Panc1 (cell line): ENCODE measurements at regions not wholly inside any gene's neighbourhood (a gene's known extent, or its start where the extent isn't known, plus 50 kb on each side); places are given as distances from the start of the nearest gene placed in this dataset.

Source experiments
- POLR2AphosphoS5 ChIP-seq: IDR thresholded peaks from 2 replicates; pipeline ENCODE4 v1.6.1; 2012; ENCODE audit warnings: mild to moderate bottlenecking, low read depth, low read length, moderate library complexity
- REST ChIP-seq, 2 experiments: IDR thresholded peaks; 2 replicates each; pipeline ENCODE4 v1.6.1; 2011 to 2012; ENCODE audit warnings: low read depth in 2 of 2, control low read depth in 1 of 2, low read length in 1 of 2, mild to moderate bottlenecking in 1 of 2, moderate library complexity in 1 of 2; ENCODE audit not compliant: insufficient read depth in 1 of 2
- SIN3A ChIP-seq: IDR thresholded peaks from 2 replicates; pipeline ENCODE4 v1.6.1; 2012; ENCODE audit warnings: low read depth, mild to moderate bottlenecking, low read length, moderate library complexity, borderline replicate concordance; ENCODE audit not compliant: insufficient read depth
- TF ChIP-seq, protein P1 (sequence below): fragments of 450-650 bp; IDR thresholded peaks from 2 replicates; pipeline ENCODE4 v1.5.1; 2017; ENCODE audit warnings: mild to moderate bottlenecking

GRCh38 chr20:56121850-56122249, 116.5 kb upstream of the CBLN4 start:
- TF ChIP-seq POLR2AphosphoS5 (no peak), SIN3A (no peak), REST (IDR thresholded peaks at IDR 0.05; ENCODE audit: insufficient read depth in 1 of 2, low read depth in 2 of 2, low read length in 1 of 2) (no peak)
- TF ChIP-seq, protein P1, sequence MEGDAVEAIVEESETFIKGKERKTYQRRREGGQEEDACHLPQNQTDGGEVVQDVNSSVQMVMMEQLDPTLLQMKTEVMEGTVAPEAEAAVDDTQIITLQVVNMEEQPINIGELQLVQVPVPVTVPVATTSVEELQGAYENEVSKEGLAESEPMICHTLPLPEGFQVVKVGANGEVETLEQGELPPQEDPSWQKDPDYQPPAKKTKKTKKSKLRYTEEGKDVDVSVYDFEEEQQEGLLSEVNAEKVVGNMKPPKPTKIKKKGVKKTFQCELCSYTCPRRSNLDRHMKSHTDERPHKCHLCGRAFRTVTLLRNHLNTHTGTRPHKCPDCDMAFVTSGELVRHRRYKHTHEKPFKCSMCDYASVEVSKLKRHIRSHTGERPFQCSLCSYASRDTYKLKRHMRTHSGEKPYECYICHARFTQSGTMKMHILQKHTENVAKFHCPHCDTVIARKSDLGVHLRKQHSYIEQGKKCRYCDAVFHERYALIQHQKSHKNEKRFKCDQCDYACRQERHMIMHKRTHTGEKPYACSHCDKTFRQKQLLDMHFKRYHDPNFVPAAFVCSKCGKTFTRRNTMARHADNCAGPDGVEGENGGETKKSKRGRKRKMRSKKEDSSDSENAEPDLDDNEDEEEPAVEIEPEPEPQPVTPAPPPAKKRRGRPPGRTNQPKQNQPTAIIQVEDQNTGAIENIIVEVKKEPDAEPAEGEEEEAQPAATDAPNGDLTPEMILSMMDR = no peak
